Astrocyte (in vitro differentiated cells and primary cell): ENCODE measurements at regions not wholly inside any gene's neighbourhood (a gene's known extent, or its start where the extent isn't known, plus 50 kb on each side); places are given as distances from the start of the nearest gene placed in this dataset.

ENCODE experiments used
- DNase-seq: peaks from one replicate; pipeline ENCODE4 v3.0.0-alpha.2; 2010; ENCODE audit warnings: low read depth
- FAIRE-seq: peaks from 2 replicates; lab custom pipeline; 2011; peaks lifted over from hg19 to GRCh38; lab: Jason Lieb, UNC
- H2AFZ ChIP-seq: 2 replicates; pipeline ENCODE4 v1.6.0; 2012; ENCODE audit warnings: low read depth, low read length, inconsistent platforms
- H3K27ac ChIP-seq: 2 replicates; pipeline ENCODE4 v1.5.1; 2011; ENCODE audit warnings: low read depth, low read length, inconsistent platforms
- H3K27me3 ChIP-seq: 2 replicates; pipeline ENCODE4 v1.6.0; 2011; ENCODE audit warnings: low read length, inconsistent platforms; ENCODE audit not compliant: insufficient read depth
- H3K36me3 ChIP-seq: 2 replicates; pipeline ENCODE4 v1.5.1; 2011; ENCODE audit warnings: low read length, inconsistent platforms; ENCODE audit not compliant: insufficient read depth
- H3K4me1 ChIP-seq: 2 replicates; pipeline ENCODE4 v1.5.1; 2011; ENCODE audit warnings: low read length, inconsistent platforms; ENCODE audit not compliant: insufficient read depth
- H3K4me2 ChIP-seq: 2 replicates; pipeline ENCODE4 v1.6.0; 2012; ENCODE audit warnings: low read length, inconsistent platforms
- H3K4me3 ChIP-seq: 2 replicates; pipeline ENCODE4 v1.5.1; 2011; ENCODE audit warnings: low read depth, mild to moderate bottlenecking, low read length, inconsistent platforms; ENCODE audit not compliant: insufficient read depth
- H3K79me2 ChIP-seq: 2 replicates; pipeline ENCODE4 v1.6.0; 2012; ENCODE audit warnings: mild to moderate bottlenecking, low read length, inconsistent platforms; ENCODE audit not compliant: insufficient read depth
- H3K9ac ChIP-seq: 2 replicates; pipeline ENCODE4 v1.6.0; 2012; ENCODE audit warnings: mild to moderate bottlenecking, low read length, inconsistent platforms
- H3K9me3 ChIP-seq: 2 replicates; pipeline ENCODE4 v1.5.1; 2012; ENCODE audit warnings: low read depth, mild to moderate bottlenecking, low read length, inconsistent platforms; ENCODE audit not compliant: insufficient read depth
- H4K20me1 ChIP-seq: 2 replicates; pipeline ENCODE4 v1.6.0; 2012; ENCODE audit warnings: low read length, inconsistent platforms; ENCODE audit not compliant: insufficient read depth
- H3K27ac Mint-ChIP-seq: one replicate; pipeline ENCODE4 v1.8.0; 2021; ENCODE audit warnings: mild to moderate bottlenecking, mixed read lengths; ENCODE audit not compliant: unreplicated experiment
- H3K27me3 Mint-ChIP-seq: one replicate; pipeline ENCODE4 v1.8.0; 2021; ENCODE audit warnings: low read depth, mixed read lengths; ENCODE audit not compliant: unreplicated experiment
- H3K36me3 Mint-ChIP-seq: one replicate; pipeline ENCODE4 v1.8.0; 2021; ENCODE audit warnings: low read depth, mixed read lengths; ENCODE audit not compliant: unreplicated experiment
- H3K4me1 Mint-ChIP-seq: one replicate; pipeline ENCODE4 v1.8.0; 2021; ENCODE audit warnings: low read depth, mixed read lengths; ENCODE audit not compliant: unreplicated experiment
- H3K4me3 Mint-ChIP-seq: one replicate; pipeline ENCODE4 v1.8.0; 2021; ENCODE audit warnings: mild to moderate bottlenecking, moderate library complexity, mixed read lengths; ENCODE audit not compliant: unreplicated experiment
- H3K9me3 Mint-ChIP-seq: one replicate; pipeline ENCODE4 v1.8.0; 2021; ENCODE audit warnings: mild to moderate bottlenecking, mixed read lengths; ENCODE audit not compliant: unreplicated experiment
- CTCF ChIP-seq: IDR thresholded peaks from 2 replicates; pipeline ENCODE4 v1.5.1; 2011; ENCODE audit warnings: low read depth, mild to moderate bottlenecking, inconsistent platforms, low read length, moderate library complexity; ENCODE audit not compliant: insufficient read depth
- EZH2 ChIP-seq: IDR thresholded peaks from 2 replicates; pipeline ENCODE4 v1.6.1; 2012; ENCODE audit warnings: mild to moderate bottlenecking, low read length, inconsistent platforms; ENCODE audit not compliant: insufficient read depth

- FAIRE-seq (no peak), DNase-seq (no peak)
- H3K4me3 Mint-ChIP-seq, result no peak overlapping the region
- Histone ChIP-seq H3K27ac (no peak overlapping the region), H3K9ac (no peak overlapping the region), H3K4me3 (no peak overlapping the region), H3K4me1 (no peaks in the 10 kb centered on the region), H3K36me3 (no peaks in the 10 kb centered on the region), H2AFZ (no peak overlapping the region), H4K20me1 (no peaks in the 10 kb centered on the region), H3K4me2 (no peak overlapping the region), H3K79me2 (no peaks in the 10 kb centered on the region), H3K27me3 (no peaks in the 10 kb centered on the region), H3K9me3 (no peaks in the 10 kb centered on the region)
- H3K27ac Mint-ChIP-seq, result no peak overlapping the region
- H3K36me3 Mint-ChIP-seq, result no peaks in the 10 kb centered on the region
- no peaks in the 10 kb centered on the region for H3K27me3 Mint-ChIP-seq
- TF ChIP-seq EZH2, result no peak
- peaks cover 4% of the 10 kb centered on the region for H3K9me3 Mint-ChIP-seq
- H3K4me1 Mint-ChIP-seq, result no peaks in the 10 kb centered on the region
Measured at GRCh38 chr4:187378441-187378840, 617.1 kb upstream of the ZFP42 start.

DNA sequence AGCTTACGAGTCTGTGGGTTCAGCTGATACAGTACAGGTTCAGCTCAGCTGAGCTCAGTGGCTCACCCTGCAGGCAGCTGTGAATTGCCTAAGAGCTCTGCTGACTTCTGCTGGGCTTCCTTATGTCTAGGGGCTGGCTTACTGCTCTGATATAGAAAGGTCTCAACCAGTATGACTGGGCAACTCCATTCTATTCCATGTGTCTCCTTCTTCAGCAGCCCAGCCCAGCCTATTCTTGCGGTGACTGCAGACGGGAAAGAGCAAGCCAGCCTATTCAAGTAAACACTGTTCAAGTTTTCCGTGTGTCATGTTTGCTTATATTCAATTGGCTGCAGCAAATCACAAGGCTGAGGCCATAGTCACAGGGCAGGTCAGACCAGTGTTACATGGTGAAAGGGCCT lies 615.4 kb upstream of the ZFP42 start:
- Histone ChIP-seq H3K27ac (no peak overlapping the region), H3K79me2 (no peaks in the 10 kb centered on the region), H3K4me3 (no peak overlapping the region), H2AFZ (no peak overlapping the region), H3K9ac (no peak overlapping the region), H3K27me3 (no peaks in the 10 kb centered on the region), H3K36me3 (no peaks in the 10 kb centered on the region), H3K9me3 (no peaks in the 10 kb centered on the region), H3K4me2 (no peak overlapping the region), H3K4me1 (no peaks in the 10 kb centered on the region), H4K20me1 (no peaks in the 10 kb centered on the region)
- no peak overlapping the region for H3K4me3 Mint-ChIP-seq
- TF ChIP-seq CTCF (no peak), EZH2 (no peak)
- H3K36me3 Mint-ChIP-seq, result no peaks in the 10 kb centered on the region
- no peak overlapping the region for H3K27ac Mint-ChIP-seq
- DNase-seq (no peak), FAIRE-seq (no peak)
- H3K4me1 Mint-ChIP-seq, result no peaks in the 10 kb centered on the region
- H3K9me3 Mint-ChIP-seq, result peaks cover 4% of the 10 kb centered on the region
- H3K27me3 Mint-ChIP-seq, result no peaks in the 10 kb centered on the region

GRCh38 chr4:187383181-187383580 lies 612.4 kb upstream of the ZFP42 start:
- Histone ChIP-seq H3K4me3 (no peak overlapping the region), H3K27me3 (no peaks in the 10 kb centered on the region), H3K9me3 (no peaks in the 10 kb centered on the region), H3K4me1 (no peaks in the 10 kb centered on the region), H3K36me3 (no peaks in the 10 kb centered on the region), H3K27ac (no peak overlapping the region), H3K79me2 (no peaks in the 10 kb centered on the region), H3K4me2 (no peak overlapping the region), H4K20me1 (no peaks in the 10 kb centered on the region), H2AFZ (no peak overlapping the region), H3K9ac (no peak overlapping the region)
- Mint-ChIP-seq H3K27me3 (no peaks in the 10 kb centered on the region), H3K27ac (no peak overlapping the region), H3K36me3 (no peaks in the 10 kb centered on the region), H3K4me3 (no peak overlapping the region), H3K9me3 (peaks cover 2% of the 10 kb centered on the region), H3K4me1 (no peaks in the 10 kb centered on the region)
- TF ChIP-seq CTCF (no peak), EZH2 (no peak)
- FAIRE-seq (no peak), DNase-seq (no peak)
